AG04450 (cell line): ENCODE measurements at regions not wholly inside any gene's neighbourhood (a gene's known extent, or its start where the extent isn't known, plus 50 kb on each side); places are given as distances from the start of the nearest gene placed in this dataset.

Experiments
- CTCF ChIA-PET: fragments of 300-600, 350-600 bp; formaldehyde crosslinking; extraction: SDS; loops from one replicate; lab custom pipeline; 2022; ENCODE audit warnings: antibody characterized with exemption, inconsistent platforms; lab: Charles Lee
- POLR2A ChIA-PET: fragments of 350-600 bp; formaldehyde crosslinking; extraction: SDS; loops from one replicate; lab custom pipeline; 2021; ENCODE audit warnings: antibody characterized with exemption, inconsistent platforms; lab: Yijun Ruan, JAX
- DNase-seq: peaks from one replicate; pipeline ENCODE4 v3.0.0-alpha.2; 2011; ENCODE audit warnings: low read depth, low spot score
- H3K27ac ChIP-seq: one replicate; pipeline ENCODE4 v1.5.1; 2012; ENCODE audit warnings: low read depth, low read length, control low read depth
- H3K27me3 ChIP-seq: one replicate; pipeline ENCODE4 v1.6.0; 2012; ENCODE audit warnings: low read length; ENCODE audit not compliant: control insufficient read depth, insufficient read depth
- H3K4me3 ChIP-seq: 2 replicates; pipeline ENCODE4 v1.5.1; 2011; ENCODE audit warnings: mild to moderate bottlenecking, low read depth, low read length, control low read depth
- H3K9me3 ChIP-seq: 2 replicates; pipeline ENCODE4 v1.5.1; 2012; ENCODE audit warnings: low read length; ENCODE audit not compliant: control insufficient read depth, insufficient read depth
- TF ChIP-seq, protein P1 (sequence below): IDR thresholded peaks from 2 replicates; pipeline ENCODE4 v1.5.1; 2011; ENCODE audit warnings: low read depth, low read length, control low read depth, inconsistent platforms

DNA sequence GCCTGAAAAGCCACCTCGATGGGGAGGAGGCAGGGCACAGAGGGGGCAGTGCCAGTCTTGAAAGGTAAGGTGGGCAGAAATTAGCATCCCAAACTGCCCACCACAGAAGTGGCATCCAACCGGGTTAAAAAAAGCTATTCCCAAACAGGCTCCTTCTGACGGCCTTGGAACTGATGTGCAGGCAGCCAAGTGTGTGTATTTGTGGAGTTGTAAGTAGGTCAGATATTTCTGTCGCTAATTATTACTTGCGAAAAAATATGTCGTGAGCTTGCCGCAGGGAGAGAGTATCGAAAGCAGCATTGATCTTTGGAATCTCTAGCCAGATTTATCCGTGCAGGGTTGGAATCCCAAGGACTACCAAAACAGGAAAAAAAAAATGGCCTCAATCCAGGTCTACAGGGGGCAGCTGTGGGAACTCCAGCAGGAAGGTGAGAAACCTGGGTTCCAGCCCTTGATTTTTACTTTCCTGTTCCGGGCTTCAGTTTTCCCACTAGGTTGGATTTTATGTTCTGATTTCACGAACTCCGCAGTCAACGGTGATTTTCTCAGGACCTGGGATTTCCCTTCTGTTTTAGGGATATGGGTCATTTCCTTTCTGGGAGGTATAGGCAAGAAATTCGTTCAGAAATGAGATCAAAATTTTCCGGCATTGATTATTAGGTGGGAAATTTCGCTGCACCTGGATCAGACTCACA, 200.8 kb downstream of the RGS3 start:
- Histone ChIP-seq H3K4me3 (no peak overlapping the region), H3K27ac (no peak overlapping the region), H3K27me3 (peaks cover 13% of the 10 kb centered on the region), H3K9me3 (0 out of 2 replicates have a peak, but pooled peaks cover under 1% of the 10 kb centered on the region)
- DNase-seq, result no peak
- ChIA-PET POLR2A (no interaction called here), CTCF (interaction anchor here (0.8 to 1.5 kb wide), 2 partner anchors 73 to 219 kb away, joined by 3 to 7 read pairs; no protein-coding TSS in a partner anchor)
- TF ChIP-seq, protein P1, sequence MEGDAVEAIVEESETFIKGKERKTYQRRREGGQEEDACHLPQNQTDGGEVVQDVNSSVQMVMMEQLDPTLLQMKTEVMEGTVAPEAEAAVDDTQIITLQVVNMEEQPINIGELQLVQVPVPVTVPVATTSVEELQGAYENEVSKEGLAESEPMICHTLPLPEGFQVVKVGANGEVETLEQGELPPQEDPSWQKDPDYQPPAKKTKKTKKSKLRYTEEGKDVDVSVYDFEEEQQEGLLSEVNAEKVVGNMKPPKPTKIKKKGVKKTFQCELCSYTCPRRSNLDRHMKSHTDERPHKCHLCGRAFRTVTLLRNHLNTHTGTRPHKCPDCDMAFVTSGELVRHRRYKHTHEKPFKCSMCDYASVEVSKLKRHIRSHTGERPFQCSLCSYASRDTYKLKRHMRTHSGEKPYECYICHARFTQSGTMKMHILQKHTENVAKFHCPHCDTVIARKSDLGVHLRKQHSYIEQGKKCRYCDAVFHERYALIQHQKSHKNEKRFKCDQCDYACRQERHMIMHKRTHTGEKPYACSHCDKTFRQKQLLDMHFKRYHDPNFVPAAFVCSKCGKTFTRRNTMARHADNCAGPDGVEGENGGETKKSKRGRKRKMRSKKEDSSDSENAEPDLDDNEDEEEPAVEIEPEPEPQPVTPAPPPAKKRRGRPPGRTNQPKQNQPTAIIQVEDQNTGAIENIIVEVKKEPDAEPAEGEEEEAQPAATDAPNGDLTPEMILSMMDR, result no peak

DNA sequence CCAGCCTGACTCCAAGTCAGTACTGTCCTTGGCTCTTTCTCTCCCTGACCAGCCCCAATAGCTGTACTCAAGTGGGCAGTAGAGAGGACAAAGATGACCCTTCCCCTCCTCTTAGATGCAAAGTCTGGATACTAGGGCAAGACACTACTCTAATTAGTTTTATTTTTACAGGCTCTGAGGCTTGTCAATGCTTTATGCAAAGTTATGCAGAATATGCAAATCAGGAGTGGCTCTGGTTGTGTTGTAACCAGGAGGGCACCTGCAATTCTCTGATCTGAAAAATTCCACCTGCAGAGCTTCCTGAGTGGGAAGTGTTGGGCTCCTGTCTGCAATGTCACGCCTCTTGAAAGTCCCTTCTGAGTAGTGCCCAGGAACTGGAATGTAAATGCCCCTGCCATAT, 201.5 kb downstream of the RGS3 start:
- Histone ChIP-seq H3K9me3 (peaks cover 6% of the 10 kb centered on the region; the same call in 1 of the 2 replicates), H3K4me3 (no peak overlapping the region), H3K27ac (no peak overlapping the region), H3K27me3 (peaks cover 13% of the 10 kb centered on the region)
- ChIA-PET POLR2A (no interaction called here), CTCF (interaction anchor here (0.8 to 1.5 kb wide), 2 partner anchors 73 to 219 kb away, joined by 3 to 7 read pairs; no protein-coding TSS in a partner anchor)
- TF ChIP-seq, protein P1, result no peak
- DNase-seq, result no peak

DNA sequence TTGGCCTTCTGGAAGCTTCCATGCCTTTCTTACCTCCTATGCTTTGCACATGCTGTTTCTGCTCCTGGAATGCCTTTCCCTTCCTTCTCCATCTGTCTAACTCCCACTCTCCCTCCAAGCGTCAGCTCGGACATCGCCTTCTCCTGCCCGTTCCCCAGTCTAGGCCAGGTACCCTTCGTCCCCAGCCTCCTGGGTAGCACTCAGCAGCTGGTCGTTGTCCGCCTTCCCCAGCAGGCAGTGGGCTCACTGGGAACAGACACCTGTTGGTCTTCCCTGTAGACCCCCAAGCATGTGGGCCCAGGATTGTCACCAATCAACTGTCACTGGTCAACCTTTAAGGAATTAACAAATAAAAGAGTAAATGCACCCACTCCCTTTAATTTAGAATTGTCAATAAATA, 202.2 kb downstream of the RGS3 start:
- CTCF ChIA-PET, result interaction anchor here (1.7 kb wide), 1 partner anchor 220 kb away, joined by 5 read pairs; no protein-coding TSS in a partner anchor
- Histone ChIP-seq H3K27ac (no peak overlapping the region), H3K27me3 (peaks cover 13% of the 10 kb centered on the region), H3K9me3 (peaks cover 10% of the 10 kb centered on the region; the same call in 1 of the 2 replicates), H3K4me3 (no peak overlapping the region)
- POLR2A ChIA-PET, result no interaction called here
- DNase-seq, result no peak
- TF ChIP-seq, protein P1, result no peak

DNA sequence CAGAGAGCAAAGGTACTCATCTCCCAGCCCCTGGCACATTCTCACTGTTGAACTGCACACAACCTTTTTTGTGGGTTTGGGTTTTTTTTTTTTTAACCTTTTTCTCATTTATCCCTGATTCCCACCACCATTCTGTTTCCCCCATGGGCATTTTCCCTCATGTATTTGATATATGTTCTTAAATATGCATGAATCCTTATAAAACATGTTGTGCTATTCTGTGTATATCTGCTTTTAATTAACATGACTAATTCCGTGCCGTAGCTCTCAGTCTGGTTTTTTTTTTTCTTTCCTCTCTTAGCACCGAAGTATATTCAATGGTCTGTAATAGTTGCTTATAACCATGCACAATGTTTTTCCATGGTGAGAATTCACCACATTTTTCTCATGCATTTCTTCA, 204.5 kb downstream of the RGS3 start:
- Histone ChIP-seq H3K27ac (no peak overlapping the region), H3K4me3 (no peak overlapping the region), H3K27me3 (peaks cover 8% of the 10 kb centered on the region), H3K9me3 (peaks cover 10% of the 10 kb centered on the region; the same call in 1 of the 2 replicates)
- DNase-seq, result no peak
- TF ChIP-seq, protein P1, result no peak
- POLR2A ChIA-PET, result no interaction called here
- CTCF ChIA-PET, result interaction anchor here (1.5 to 2.4 kb wide), 2 partner anchors 10 to 14 kb away, joined by 9 to 23 read pairs; no protein-coding TSS in a partner anchor

DNA sequence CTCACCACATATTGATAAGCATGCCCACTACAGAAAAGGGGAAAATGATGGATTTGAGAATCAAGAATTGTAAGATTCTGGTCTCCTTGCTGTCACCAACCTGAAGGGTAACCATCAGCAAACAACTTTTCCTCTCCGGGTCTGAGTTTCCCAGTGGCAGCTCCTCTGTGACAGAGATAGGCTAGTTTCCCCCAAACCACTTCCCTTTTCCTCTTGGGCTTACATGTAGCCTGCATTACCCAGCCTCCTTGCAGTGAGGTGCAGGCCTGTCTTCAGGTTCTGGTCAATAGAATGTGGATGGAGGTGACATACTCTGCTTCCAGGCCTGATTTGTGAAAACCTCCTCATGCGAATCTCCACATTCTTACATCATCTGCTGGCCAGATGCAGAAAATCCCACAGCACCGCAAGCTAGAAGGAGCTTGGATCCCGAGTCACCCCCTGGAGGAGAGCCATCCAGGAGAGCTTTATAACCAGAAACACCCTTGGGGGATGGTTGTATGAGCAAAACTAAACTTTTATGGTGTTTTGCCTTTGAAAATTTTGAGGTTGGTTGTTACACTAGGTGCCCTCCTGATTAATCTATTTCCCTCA, 206.1 kb downstream of the RGS3 start:
- TF ChIP-seq, protein P1, result no peak
- ChIA-PET CTCF (interaction anchor here (1.1 kb wide), 1 partner anchor 78 kb away, joined by 3 read pairs; no protein-coding TSS in a partner anchor), POLR2A (no interaction called here)
- peak; percentile 32 for DNase-seq
- Histone ChIP-seq H3K4me3 (no peak overlapping the region), H3K9me3 (peaks cover 10% of the 10 kb centered on the region; the same call in 1 of the 2 replicates), H3K27me3 (no peaks in the 10 kb centered on the region), H3K27ac (no peak overlapping the region)
